ENCODE measurements at regions not wholly inside any gene's neighbourhood (a gene's known extent, or its start where the extent isn't known, plus 50 kb on each side); places are given as distances from the start of the nearest gene placed in this dataset.
"Not testable (repeated sequence)": the region's sequence is repeated elsewhere in the genome, so short reads cannot be mapped to it uniquely, and the experiment has no call there.

GRCh38 chr10:34058845-34059614 is 724.6 kb upstream of the NRP1 start:
- DNase-seq = no peak
- H3K36me3 ChIP-seq = no peaks in the 10 kb centered on the region
- H3K27ac ChIP-seq = no peak overlapping the region

DNA sequence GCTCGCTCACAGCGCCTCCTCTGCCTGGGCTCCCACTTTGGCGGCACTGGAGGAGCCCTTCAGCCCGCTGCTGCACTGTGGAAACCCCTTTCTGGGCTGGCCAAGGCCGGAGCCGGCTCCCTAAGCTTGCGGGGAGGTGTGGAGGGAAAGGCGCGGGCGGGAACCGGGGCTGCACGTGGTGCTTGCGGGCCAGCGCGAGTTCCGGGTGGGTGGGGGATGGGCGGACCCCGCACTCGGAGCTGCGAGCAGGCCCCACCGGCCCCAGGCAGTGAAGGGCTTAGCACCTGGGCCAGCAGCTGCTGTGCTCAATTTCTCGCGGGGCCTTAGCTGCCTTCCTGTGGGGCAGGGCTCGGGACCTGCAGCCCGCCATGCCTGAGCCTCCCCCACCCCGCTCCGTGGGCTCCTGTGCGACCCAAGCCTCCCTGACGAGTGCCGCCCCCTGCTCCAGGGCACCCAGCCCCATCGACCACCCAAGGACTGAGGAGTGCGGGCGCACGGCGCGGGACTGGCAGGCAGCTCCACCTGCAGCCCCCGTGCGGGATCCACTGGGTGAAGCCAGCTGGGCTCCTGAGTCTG is 721.0 kb upstream of the NRP1 start:
- not testable (repeated sequence) for H3K9me3 ChIP-seq, DNase-seq, H3K27me3 ChIP-seq

More at GRCh38 chr10:34058845-34059614, 724.6 kb upstream of the NRP1 start:
- Histone ChIP-seq H3K9me3 (peaks cover 0 to 17% (median 0%) of the 10 kb centered on the region in 4 donors), H3K27me3 (no peaks in the 10 kb centered on the region), H3K4me3 (no peak overlapping the region), H3K4me1 (no peaks in the 10 kb centered on the region)
- TF ChIP-seq CTCF (IDR thresholded peaks at IDR 0.05) (no peak), POLR2A (IDR thresholded peaks at IDR 0.05) (no peak)

DNA sequence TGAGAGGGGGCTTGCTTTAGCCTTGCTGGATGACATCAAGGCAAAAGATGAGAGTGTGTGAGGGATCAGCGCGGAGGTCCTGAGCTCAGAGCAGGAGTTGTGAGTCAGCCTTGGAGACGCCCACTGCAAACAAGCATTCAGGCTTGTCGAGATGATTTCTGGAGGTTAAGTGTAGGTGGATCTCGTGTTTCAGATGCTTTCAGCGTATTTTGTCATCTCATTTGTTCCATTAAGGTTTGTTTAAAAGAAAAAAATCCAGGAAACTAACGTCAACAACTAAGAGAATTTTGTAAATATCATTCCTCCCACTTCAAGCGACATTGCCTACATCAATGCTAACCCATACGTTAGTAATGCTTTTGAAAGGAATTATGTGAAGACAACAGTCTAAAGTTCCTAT is 715.4 kb upstream of the NRP1 start:
- H3K4me1 ChIP-seq = no peaks in the 10 kb centered on the region
- no peak overlapping the region for H3K27ac ChIP-seq
- H3K9me3 ChIP-seq = no peaks in the 10 kb centered on the region
- H3K4me3 ChIP-seq = no peak overlapping the region
- TF ChIP-seq CTCF (IDR thresholded peaks at IDR 0.05) (no peak), POLR2A (IDR thresholded peaks at IDR 0.05) (no peak)
- H3K27me3 ChIP-seq = no peaks in the 10 kb centered on the region
- H3K36me3 ChIP-seq = no peaks in the 10 kb centered on the region
- DNase-seq = no peak

More for the DNA sequence above, 721.0 kb upstream of the NRP1 start:
- not testable (repeated sequence) for H3K36me3 ChIP-seq, H3K4me3 ChIP-seq, H3K4me1 ChIP-seq, H3K27ac ChIP-seq

DNA sequence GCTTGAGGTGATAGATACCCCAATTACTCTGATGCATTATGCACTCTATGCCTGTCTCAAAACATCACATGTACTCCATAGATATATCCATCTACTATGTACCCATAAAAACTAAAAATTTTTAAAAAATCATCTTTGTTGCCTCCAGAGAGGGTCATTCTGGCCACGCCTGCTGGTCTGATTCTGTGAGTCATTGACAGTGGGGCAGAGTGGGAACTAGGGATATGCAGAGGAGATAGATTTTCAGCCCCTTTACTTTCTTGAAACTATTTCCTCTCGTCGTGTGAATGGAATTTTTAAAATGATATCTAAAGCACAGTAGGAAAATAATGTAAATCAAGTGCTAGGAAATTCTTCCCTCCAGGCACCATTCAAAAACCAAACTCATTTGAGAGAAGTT is 715.0 kb upstream of the NRP1 start:
- Histone ChIP-seq H3K4me1 (no peaks in the 10 kb centered on the region), H3K4me3 (no peak overlapping the region), H3K36me3 (no peaks in the 10 kb centered on the region), H3K9me3 (no peaks in the 10 kb centered on the region), H3K27me3 (no peaks in the 10 kb centered on the region), H3K27ac (no peak overlapping the region)
- TF ChIP-seq CTCF (IDR thresholded peaks at IDR 0.05) (no peak), POLR2A (IDR thresholded peaks at IDR 0.05) (no peak)
- no peak for DNase-seq

GRCh38 chr10:34047389-34047788 is 712.9 kb upstream of the NRP1 start:
- no peak for TF ChIP-seq POLR2A (IDR thresholded peaks at IDR 0.05)
- TF ChIP-seq CTCF (IDR thresholded peaks at IDR 0.05) = no peak
- H3K36me3 ChIP-seq = no peaks in the 10 kb centered on the region
- H3K4me3 ChIP-seq = no peak overlapping the region
- DNase-seq = no peak
- H3K4me1 ChIP-seq = no peaks in the 10 kb centered on the region
- H3K9me3 ChIP-seq = no peaks in the 10 kb centered on the region
- no peaks in the 10 kb centered on the region for H3K27me3 ChIP-seq
- no peak overlapping the region for H3K27ac ChIP-seq

- H3K27ac ChIP-seq = no peak overlapping the region
- no peak overlapping the region for H3K4me3 ChIP-seq
- H3K4me1 ChIP-seq = no peaks in the 10 kb centered on the region
- no peak for DNase-seq
- TF ChIP-seq POLR2A (IDR thresholded peaks at IDR 0.05) = no peak
- no peak for TF ChIP-seq CTCF (IDR thresholded peaks at IDR 0.05)
- H3K27me3 ChIP-seq = no peaks in the 10 kb centered on the region
- H3K9me3 ChIP-seq = no peaks in the 10 kb centered on the region
- H3K36me3 ChIP-seq = no peaks in the 10 kb centered on the region
Measured at GRCh38 chr10:34046506-34047034, 712.1 kb upstream of the NRP1 start.
